GM21529 (cell line): ENCODE measurements at regions not wholly inside any gene's neighbourhood (a gene's known extent, or its start where the extent isn't known, plus 50 kb on each side); places are given as distances from the start of the nearest gene placed in this dataset.

Source experiments
- ATAC-seq: cut with Tn5 transposase; IDR thresholded peaks from one replicate; pipeline ENCODE4 v1.9.1; 2021; ENCODE audit not compliant: unreplicated experiment

- ATAC-seq, result no peak
Measured at GRCh38 chr15:87805117-87805820, 451.3 kb downstream of the NTRK3 start.

GRCh38 chr15:87804451-87804850, 452.1 kb downstream of the NTRK3 start:
- no peak for ATAC-seq

- no peak for ATAC-seq
Measured at GRCh38 chr15:87799838-87800237, 456.7 kb downstream of the NTRK3 start.

GRCh38 chr15:87799428-87799827, 457.1 kb downstream of the NTRK3 start:
- ATAC-seq, result no peak

GRCh38 chr15:87793725-87794124, 462.8 kb downstream of the NTRK3 start:
- ATAC-seq, result no peak

- no peak for ATAC-seq
Measured at GRCh38 chr15:87792250-87793040, 464.1 kb downstream of the NTRK3 start.

- ATAC-seq, result no peak
Measured at GRCh38 chr15:87781959-87782625, 474.4 kb downstream of the NTRK3 start.

GRCh38 chr15:87779746-87780145, 476.8 kb downstream of the NTRK3 start:
- no peak for ATAC-seq

GRCh38 chr15:87778358-87778757, 478.2 kb downstream of the NTRK3 start:
- no peak for ATAC-seq

GRCh38 chr15:87777054-87777561, 479.4 kb downstream of the NTRK3 start:
- no peak for ATAC-seq

GRCh38 chr15:87767516-87767915, 489.0 kb downstream of the NTRK3 start:
- ATAC-seq, result no peak

GRCh38 chr15:87764461-87765240, 491.9 kb downstream of the NTRK3 start:
- ATAC-seq, result no peak

GRCh38 chr15:87763837-87764236, 492.7 kb downstream of the NTRK3 start:
- ATAC-seq, result no peak

- peak; percentile 82 for ATAC-seq
Measured at GRCh38 chr15:87761736-87762509, 494.6 kb downstream of the NTRK3 start.

- no peak for ATAC-seq
Measured at GRCh38 chr15:87760547-87761314, 495.8 kb downstream of the NTRK3 start.

GRCh38 chr15:87758794-87759418, 497.6 kb downstream of the NTRK3 start:
- no peak for ATAC-seq

- ATAC-seq, result no peak
Measured at GRCh38 chr15:87757084-87757483, 499.5 kb downstream of the NTRK3 start.

GRCh38 chr15:87756072-87756471, 500.5 kb downstream of the NTRK3 start:
- ATAC-seq, result no peak

- ATAC-seq, result no peak
Measured at GRCh38 chr15:87755226-87755625, 501.3 kb downstream of the NTRK3 start.
